ENCODE measurements at regions not wholly inside any gene's neighbourhood (a gene's known extent, or its start where the extent isn't known, plus 50 kb on each side); places are given as distances from the start of the nearest gene placed in this dataset.
"Not testable (repeated sequence)": the region's sequence is repeated elsewhere in the genome, so short reads cannot be mapped to it uniquely, and the experiment has no call there.

DNA sequence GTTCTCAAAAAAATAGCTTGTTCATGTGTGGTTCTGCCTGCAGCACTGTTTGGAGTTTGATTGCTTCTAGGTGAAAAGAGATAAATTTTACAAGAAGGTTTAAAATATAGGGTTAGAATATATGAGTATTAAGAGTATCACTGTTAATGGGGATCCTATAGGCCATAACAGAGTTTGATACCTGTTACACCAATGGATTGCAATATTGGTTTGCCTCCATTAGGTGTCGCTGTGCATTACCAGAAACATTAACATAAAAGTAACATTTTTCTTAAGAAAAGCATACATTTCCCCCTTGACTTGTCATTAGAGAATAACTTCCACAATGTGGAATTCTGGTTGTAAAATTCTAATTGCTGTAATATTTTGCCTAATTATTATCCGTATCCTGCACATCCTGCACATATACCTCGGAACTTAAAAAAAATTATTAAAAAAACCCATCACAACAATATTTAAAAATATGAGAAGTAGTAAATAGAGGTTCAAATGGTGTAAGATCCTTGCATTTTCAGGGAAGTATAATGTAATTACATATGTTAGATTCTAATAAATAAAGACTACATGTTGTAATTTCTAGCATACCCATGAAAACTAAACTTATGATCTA, 63.0 kb downstream of the CYP4A11 start:
- TF ChIP-seq, protein P1, sequence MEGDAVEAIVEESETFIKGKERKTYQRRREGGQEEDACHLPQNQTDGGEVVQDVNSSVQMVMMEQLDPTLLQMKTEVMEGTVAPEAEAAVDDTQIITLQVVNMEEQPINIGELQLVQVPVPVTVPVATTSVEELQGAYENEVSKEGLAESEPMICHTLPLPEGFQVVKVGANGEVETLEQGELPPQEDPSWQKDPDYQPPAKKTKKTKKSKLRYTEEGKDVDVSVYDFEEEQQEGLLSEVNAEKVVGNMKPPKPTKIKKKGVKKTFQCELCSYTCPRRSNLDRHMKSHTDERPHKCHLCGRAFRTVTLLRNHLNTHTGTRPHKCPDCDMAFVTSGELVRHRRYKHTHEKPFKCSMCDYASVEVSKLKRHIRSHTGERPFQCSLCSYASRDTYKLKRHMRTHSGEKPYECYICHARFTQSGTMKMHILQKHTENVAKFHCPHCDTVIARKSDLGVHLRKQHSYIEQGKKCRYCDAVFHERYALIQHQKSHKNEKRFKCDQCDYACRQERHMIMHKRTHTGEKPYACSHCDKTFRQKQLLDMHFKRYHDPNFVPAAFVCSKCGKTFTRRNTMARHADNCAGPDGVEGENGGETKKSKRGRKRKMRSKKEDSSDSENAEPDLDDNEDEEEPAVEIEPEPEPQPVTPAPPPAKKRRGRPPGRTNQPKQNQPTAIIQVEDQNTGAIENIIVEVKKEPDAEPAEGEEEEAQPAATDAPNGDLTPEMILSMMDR (IDR thresholded peaks at IDR 0.05) = peak; percentile 24 to 54 (median 45)
- not testable (repeated sequence) for TF ChIP-seq POLR2A (IDR thresholded peaks at IDR 0.05)

Data from testis (tissue), 2 donors.